GM23338 (cell line): ENCODE measurements at regions not wholly inside any gene's neighbourhood (a gene's known extent, or its start where the extent isn't known, plus 50 kb on each side); places are given as distances from the start of the nearest gene placed in this dataset.

Experiments
- ATAC-seq: fragments of 200-7000 bp; cut with Tn5 transposase; 3 replicates; pipeline ENCODE4 v1.9.1; 2020
- DNase-seq: peaks from one replicate; pipeline ENCODE4 v3.0.0-alpha.2; 2015; ENCODE audit warnings: low spot score
- H2AFZ ChIP-seq: fragments of 200-600 bp; sonication (generic); 2 replicates; pipeline ENCODE4 v1.8.0; 2016; ENCODE audit warnings: antibody characterized with exemption, mild to moderate bottlenecking, moderate library complexity
- H3F3A ChIP-seq: fragments of 200-600 bp; sonication (generic); replicated peaks from 2 replicates; pipeline ENCODE4 v1.8.0; 2017; ENCODE audit warnings: antibody characterized with exemption, mixed run types, low read depth
- H3K27ac ChIP-seq: fragments of 200-600 bp; sonication (generic); 2 replicates; pipeline ENCODE4 v1.6.1; 2016; ENCODE audit warnings: low read depth
- H3K27me3 ChIP-seq: fragments of 200-600 bp; sonication (generic); 2 replicates; pipeline ENCODE4 v1.8.0; 2016; ENCODE audit warnings: mild to moderate bottlenecking, mixed run types, moderate library complexity; ENCODE audit not compliant: insufficient read depth
- H3K36me3 ChIP-seq: fragments of 200-600 bp; sonication (generic); 2 replicates; pipeline ENCODE4 v1.8.0; 2016; ENCODE audit warnings: mild to moderate bottlenecking; ENCODE audit not compliant: insufficient read depth
- H3K4me1 ChIP-seq: fragments of 200-600 bp; sonication (generic); 2 replicates; pipeline ENCODE4 v1.8.0; 2016; ENCODE audit warnings: mild to moderate bottlenecking, moderate library complexity; ENCODE audit not compliant: insufficient read depth
- H3K4me2 ChIP-seq: fragments of 200-600 bp; sonication (generic); 2 replicates; pipeline ENCODE4 v1.7.1; 2017; ENCODE audit warnings: mixed run types
- H3K4me3 ChIP-seq: fragments of 200-600 bp; sonication (generic); 2 replicates; pipeline ENCODE4 v1.6.1; 2016; ENCODE audit warnings: mixed run types
- H3K79me2 ChIP-seq: fragments of 200-600 bp; sonication (generic); replicated peaks from 2 replicates; pipeline ENCODE4 v1.8.0; 2017; ENCODE audit warnings: mild to moderate bottlenecking; ENCODE audit not compliant: insufficient read depth
- H3K9me2 ChIP-seq: fragments of 200-600 bp; sonication (generic); 2 replicates; pipeline ENCODE4 v1.8.0; 2017; ENCODE audit not compliant: insufficient read depth
- H4K20me1 ChIP-seq: fragments of 200-600 bp; sonication (generic); replicated peaks from 2 replicates; pipeline ENCODE4 v1.8.0; 2017; ENCODE audit warnings: mild to moderate bottlenecking; ENCODE audit not compliant: insufficient read depth
- H3K27ac Mint-ChIP-seq: 2 replicates; pipeline ENCODE4 v1.8.0; 2020; ENCODE audit warnings: inconsistent platforms, mild to moderate bottlenecking, moderate library complexity, mixed read lengths
- H3K27me3 Mint-ChIP-seq: 3 replicates; pipeline ENCODE4 v1.8.0; 2022; ENCODE audit warnings: low read depth, mild to moderate bottlenecking, moderate library complexity, mixed read lengths, inconsistent platforms; ENCODE audit not compliant: insufficient read depth, poor library complexity
- H3K36me3 Mint-ChIP-seq: 3 replicates; pipeline ENCODE4 v1.8.0; 2021; ENCODE audit warnings: low read depth, mild to moderate bottlenecking, inconsistent platforms, moderate library complexity, mixed read lengths
- H3K4me1 Mint-ChIP-seq: 3 replicates; pipeline ENCODE4 v1.8.0; 2020; ENCODE audit warnings: mild to moderate bottlenecking, inconsistent platforms, mixed read lengths
- H3K4me3 Mint-ChIP-seq: 3 replicates; pipeline ENCODE4 v1.8.0; 2021; ENCODE audit warnings: moderate library complexity, mild to moderate bottlenecking, inconsistent platforms, mixed read lengths
- H3K9me3 Mint-ChIP-seq: 3 replicates; pipeline ENCODE4 v1.8.0; 2020; ENCODE audit warnings: moderate library complexity, mild to moderate bottlenecking, inconsistent platforms, mixed read lengths
- CREB1 ChIP-seq: fragments of 250-450 bp; sonication (Bioruptor Pico); IDR thresholded peaks from 2 replicates; pipeline ENCODE4 v1.5.0; 2020; ENCODE audit warnings: low read depth, mild to moderate bottlenecking, moderate library complexity
- EZH2 ChIP-seq: fragments of 200-600 bp; sonication (generic); IDR thresholded peaks from one replicate; pipeline ENCODE4 v1.8.0; 2017; ENCODE audit warnings: antibody characterized with exemption, mild to moderate bottlenecking, low read depth; ENCODE audit not compliant: unreplicated experiment
- EZH2phosphoT487 ChIP-seq: fragments of 200-600 bp; sonication (generic); IDR thresholded peaks from one replicate; pipeline ENCODE4 v1.8.1; 2018; ENCODE audit warnings: antibody characterized with exemption; ENCODE audit not compliant: unreplicated experiment
- JUNB ChIP-seq: IDR thresholded peaks from one replicate; pipeline ENCODE4 v1.6.1; 2016; ENCODE audit warnings: antibody characterized with exemption; ENCODE audit not compliant: unreplicated experiment
- NANOG ChIP-seq: IDR thresholded peaks from 2 replicates; pipeline ENCODE4 v1.6.1; 2016; ENCODE audit warnings: antibody characterized with exemption, borderline replicate concordance
- POLR2AphosphoS5 ChIP-seq: IDR thresholded peaks from 2 replicates; pipeline ENCODE4 v1.6.1; 2016; ENCODE audit warnings: antibody characterized with exemption, low read depth
- STAT1 ChIP-seq: IDR thresholded peaks from one replicate; pipeline ENCODE4 v1.6.1; 2016; ENCODE audit warnings: antibody characterized with exemption; ENCODE audit not compliant: unreplicated experiment
- ZNF114 ChIP-seq: fragments of 250-450 bp; sonication (Bioruptor Pico); IDR thresholded peaks from 2 replicates; pipeline ENCODE4 v1.5.0; 2020; ENCODE audit warnings: mild to moderate bottlenecking, moderate library complexity
- ZNF331 ChIP-seq: fragments of 250-450 bp; sonication (Bioruptor Pico); IDR thresholded peaks from 2 replicates; pipeline ENCODE4 v1.5.0; 2020; ENCODE audit warnings: low read depth, mild to moderate bottlenecking, moderate library complexity
- TF ChIP-seq, protein P1 (sequence below): IDR thresholded peaks from 2 replicates; pipeline ENCODE4 v1.6.1; 2016; ENCODE audit warnings: antibody characterized with exemption
- TF ChIP-seq, protein P2 (sequence below): fragments of 250-450 bp; sonication (Bioruptor Pico); IDR thresholded peaks from 2 replicates; pipeline ENCODE4 v1.5.0; 2020; ENCODE audit warnings: mild to moderate bottlenecking, moderate library complexity
- TF ChIP-seq, protein P3 (sequence below), 2 experiments: fragments of 200-600 bp in 1 of 2; sonication (generic) in 1 of 2; conservative IDR thresholded peaks; 2 replicates each; pipeline versions ENCODE4 v1.5.1 to v1.6.1; 2016 to 2017; ENCODE audit warnings: antibody characterized with exemption in 2 of 2, low read depth in 2 of 2, mild to moderate bottlenecking in 2 of 2, moderate library complexity in 1 of 2
- TF ChIP-seq, protein P4 (sequence below): IDR thresholded peaks from one replicate; pipeline ENCODE4 v1.6.1; 2018; ENCODE audit warnings: antibody characterized with exemption; ENCODE audit not compliant: unreplicated experiment

DNA sequence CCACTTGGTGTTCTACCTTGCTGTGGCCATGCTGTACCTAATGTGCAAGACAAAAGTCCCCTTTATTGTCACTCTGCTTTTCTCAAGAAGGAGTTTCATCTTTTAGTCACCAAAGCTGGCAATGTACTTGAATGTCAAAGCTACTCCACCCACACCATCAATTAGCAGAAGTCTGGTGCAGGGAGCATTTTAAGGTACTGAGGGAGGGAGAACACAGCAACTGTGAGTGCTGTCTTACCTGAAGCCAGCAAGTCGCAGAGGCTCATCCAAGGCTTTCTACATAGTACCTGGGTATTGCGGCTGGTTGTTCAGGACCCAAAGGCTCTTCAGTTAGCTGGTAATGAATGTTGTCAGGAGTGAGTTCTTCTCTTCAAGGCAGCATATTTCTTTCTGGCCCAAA, 820.4 kb downstream of the OTOL1 start:
- Histone ChIP-seq H3K27me3 (no peaks in the 10 kb centered on the region), H3K4me3 (no peak overlapping the region), H4K20me1 (no peaks in the 10 kb centered on the region), H3K79me2 (no peaks in the 10 kb centered on the region), H2AFZ (no peak overlapping the region), H3K27ac (no peak overlapping the region), H3F3A (no peaks in the 10 kb centered on the region), H3K4me2 (no peak overlapping the region), H3K9me2 (peaks cover 8% of the 10 kb centered on the region; the same call in 1 of the 2 replicates), H3K36me3 (no peaks in the 10 kb centered on the region), H3K4me1 (no peaks in the 10 kb centered on the region)
- ATAC-seq (no peak), DNase-seq (no peak)
- H3K4me1 Mint-ChIP-seq, result no peaks in the 10 kb centered on the region
- H3K9me3 Mint-ChIP-seq, result peaks cover 12% of the 10 kb centered on the region
- H3K27me3 Mint-ChIP-seq, result peaks cover 2% of the 10 kb centered on the region
- no peak overlapping the region for H3K4me3 Mint-ChIP-seq
- no peak overlapping the region for H3K27ac Mint-ChIP-seq
- peaks cover 3% of the 10 kb centered on the region; the same call in 2 of the 3 replicates for H3K36me3 Mint-ChIP-seq
- TF ChIP-seq, protein P1, sequence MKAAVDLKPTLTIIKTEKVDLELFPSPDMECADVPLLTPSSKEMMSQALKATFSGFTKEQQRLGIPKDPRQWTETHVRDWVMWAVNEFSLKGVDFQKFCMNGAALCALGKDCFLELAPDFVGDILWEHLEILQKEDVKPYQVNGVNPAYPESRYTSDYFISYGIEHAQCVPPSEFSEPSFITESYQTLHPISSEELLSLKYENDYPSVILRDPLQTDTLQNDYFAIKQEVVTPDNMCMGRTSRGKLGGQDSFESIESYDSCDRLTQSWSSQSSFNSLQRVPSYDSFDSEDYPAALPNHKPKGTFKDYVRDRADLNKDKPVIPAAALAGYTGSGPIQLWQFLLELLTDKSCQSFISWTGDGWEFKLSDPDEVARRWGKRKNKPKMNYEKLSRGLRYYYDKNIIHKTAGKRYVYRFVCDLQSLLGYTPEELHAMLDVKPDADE, result no peak
- TF ChIP-seq POLR2AphosphoS5 (no peak), CREB1 (no peak), NANOG (no peak), EZH2 (no peak), ZNF114 (CRISPR knock-in tag) (no peak), JUNB (no peak), STAT1 (no peak), EZH2phosphoT487 (no peak), ZNF331 (CRISPR knock-in tag) (no peak)
- TF ChIP-seq, protein P2, sequence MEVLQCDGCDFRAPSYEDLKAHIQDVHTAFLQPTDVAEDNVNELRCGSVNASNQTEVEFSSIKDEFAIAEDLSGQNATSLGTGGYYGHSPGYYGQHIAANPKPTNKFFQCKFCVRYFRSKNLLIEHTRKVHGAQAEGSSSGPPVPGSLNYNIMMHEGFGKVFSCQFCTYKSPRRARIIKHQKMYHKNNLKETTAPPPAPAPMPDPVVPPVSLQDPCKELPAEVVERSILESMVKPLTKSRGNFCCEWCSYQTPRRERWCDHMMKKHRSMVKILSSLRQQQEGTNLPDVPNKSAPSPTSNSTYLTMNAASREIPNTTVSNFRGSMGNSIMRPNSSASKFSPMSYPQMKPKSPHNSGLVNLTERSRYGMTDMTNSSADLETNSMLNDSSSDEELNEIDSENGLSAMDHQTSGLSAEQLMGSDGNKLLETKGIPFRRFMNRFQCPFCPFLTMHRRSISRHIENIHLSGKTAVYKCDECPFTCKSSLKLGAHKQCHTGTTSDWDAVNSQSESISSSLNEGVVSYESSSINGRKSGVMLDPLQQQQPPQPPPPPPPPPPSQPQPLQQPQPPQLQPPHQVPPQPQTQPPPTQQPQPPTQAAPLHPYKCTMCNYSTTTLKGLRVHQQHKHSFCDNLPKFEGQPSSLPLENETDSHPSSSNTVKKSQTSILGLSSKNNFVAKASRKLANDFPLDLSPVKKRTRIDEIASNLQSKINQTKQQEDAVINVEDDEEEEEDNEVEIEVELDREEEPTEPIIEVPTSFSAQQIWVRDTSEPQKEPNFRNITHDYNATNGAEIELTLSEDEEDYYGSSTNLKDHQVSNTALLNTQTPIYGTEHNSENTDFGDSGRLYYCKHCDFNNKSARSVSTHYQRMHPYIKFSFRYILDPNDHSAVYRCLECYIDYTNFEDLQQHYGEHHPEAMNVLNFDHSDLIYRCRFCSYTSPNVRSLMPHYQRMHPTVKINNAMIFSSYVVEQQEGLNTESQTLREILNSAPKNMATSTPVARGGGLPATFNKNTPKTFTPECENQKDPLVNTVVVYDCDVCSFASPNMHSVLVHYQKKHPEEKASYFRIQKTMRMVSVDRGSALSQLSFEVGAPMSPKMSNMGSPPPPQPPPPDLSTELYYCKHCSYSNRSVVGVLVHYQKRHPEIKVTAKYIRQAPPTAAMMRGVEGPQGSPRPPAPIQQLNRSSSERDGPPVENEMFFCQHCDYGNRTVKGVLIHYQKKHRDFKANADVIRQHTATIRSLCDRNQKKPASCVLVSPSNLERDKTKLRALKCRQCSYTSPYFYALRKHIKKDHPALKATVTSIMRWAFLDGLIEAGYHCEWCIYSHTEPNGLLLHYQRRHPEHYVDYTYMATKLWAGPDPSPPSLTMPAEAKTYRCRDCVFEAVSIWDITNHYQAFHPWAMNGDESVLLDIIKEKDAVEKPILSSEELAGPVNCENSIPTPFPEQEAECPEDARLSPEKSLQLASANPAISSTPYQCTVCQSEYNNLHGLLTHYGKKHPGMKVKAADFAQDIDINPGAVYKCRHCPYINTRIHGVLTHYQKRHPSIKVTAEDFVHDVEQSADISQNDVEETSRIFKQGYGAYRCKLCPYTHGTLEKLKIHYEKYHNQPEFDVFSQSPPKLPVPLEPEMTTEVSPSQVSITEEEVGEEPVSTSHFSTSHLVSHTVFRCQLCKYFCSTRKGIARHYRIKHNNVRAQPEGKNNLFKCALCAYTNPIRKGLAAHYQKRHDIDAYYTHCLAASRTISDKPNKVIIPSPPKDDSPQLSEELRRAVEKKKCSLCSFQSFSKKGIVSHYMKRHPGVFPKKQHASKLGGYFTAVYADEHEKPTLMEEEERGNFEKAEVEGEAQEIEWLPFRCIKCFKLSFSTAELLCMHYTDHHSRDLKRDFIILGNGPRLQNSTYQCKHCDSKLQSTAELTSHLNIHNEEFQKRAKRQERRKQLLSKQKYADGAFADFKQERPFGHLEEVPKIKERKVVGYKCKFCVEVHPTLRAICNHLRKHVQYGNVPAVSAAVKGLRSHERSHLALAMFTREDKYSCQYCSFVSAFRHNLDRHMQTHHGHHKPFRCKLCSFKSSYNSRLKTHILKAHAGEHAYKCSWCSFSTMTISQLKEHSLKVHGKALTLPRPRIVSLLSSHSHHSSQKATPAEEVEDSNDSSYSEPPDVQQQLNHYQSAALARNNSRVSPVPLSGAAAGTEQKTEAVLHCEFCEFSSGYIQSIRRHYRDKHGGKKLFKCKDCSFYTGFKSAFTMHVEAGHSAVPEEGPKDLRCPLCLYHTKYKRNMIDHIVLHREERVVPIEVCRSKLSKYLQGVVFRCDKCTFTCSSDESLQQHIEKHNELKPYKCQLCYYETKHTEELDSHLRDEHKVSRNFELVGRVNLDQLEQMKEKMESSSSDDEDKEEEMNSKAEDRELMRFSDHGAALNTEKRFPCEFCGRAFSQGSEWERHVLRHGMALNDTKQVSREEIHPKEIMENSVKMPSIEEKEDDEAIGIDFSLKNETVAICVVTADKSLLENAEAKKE (CRISPR knock-in tag), result no peak
- TF ChIP-seq, protein P3, sequence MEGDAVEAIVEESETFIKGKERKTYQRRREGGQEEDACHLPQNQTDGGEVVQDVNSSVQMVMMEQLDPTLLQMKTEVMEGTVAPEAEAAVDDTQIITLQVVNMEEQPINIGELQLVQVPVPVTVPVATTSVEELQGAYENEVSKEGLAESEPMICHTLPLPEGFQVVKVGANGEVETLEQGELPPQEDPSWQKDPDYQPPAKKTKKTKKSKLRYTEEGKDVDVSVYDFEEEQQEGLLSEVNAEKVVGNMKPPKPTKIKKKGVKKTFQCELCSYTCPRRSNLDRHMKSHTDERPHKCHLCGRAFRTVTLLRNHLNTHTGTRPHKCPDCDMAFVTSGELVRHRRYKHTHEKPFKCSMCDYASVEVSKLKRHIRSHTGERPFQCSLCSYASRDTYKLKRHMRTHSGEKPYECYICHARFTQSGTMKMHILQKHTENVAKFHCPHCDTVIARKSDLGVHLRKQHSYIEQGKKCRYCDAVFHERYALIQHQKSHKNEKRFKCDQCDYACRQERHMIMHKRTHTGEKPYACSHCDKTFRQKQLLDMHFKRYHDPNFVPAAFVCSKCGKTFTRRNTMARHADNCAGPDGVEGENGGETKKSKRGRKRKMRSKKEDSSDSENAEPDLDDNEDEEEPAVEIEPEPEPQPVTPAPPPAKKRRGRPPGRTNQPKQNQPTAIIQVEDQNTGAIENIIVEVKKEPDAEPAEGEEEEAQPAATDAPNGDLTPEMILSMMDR (conservative IDR thresholded peaks at IDR 0.05; ENCODE audit: low read depth in 2 of 2), result no peak
- TF ChIP-seq, protein P4, sequence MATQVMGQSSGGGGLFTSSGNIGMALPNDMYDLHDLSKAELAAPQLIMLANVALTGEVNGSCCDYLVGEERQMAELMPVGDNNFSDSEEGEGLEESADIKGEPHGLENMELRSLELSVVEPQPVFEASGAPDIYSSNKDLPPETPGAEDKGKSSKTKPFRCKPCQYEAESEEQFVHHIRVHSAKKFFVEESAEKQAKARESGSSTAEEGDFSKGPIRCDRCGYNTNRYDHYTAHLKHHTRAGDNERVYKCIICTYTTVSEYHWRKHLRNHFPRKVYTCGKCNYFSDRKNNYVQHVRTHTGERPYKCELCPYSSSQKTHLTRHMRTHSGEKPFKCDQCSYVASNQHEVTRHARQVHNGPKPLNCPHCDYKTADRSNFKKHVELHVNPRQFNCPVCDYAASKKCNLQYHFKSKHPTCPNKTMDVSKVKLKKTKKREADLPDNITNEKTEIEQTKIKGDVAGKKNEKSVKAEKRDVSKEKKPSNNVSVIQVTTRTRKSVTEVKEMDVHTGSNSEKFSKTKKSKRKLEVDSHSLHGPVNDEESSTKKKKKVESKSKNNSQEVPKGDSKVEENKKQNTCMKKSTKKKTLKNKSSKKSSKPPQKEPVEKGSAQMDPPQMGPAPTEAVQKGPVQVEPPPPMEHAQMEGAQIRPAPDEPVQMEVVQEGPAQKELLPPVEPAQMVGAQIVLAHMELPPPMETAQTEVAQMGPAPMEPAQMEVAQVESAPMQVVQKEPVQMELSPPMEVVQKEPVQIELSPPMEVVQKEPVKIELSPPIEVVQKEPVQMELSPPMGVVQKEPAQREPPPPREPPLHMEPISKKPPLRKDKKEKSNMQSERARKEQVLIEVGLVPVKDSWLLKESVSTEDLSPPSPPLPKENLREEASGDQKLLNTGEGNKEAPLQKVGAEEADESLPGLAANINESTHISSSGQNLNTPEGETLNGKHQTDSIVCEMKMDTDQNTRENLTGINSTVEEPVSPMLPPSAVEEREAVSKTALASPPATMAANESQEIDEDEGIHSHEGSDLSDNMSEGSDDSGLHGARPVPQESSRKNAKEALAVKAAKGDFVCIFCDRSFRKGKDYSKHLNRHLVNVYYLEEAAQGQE, result no peak
